ENCODE measurements at regions not wholly inside any gene's neighbourhood (a gene's known extent, or its start where the extent isn't known, plus 50 kb on each side); places are given as distances from the start of the nearest gene placed in this dataset.
"Not testable (repeated sequence)": the region's sequence is repeated elsewhere in the genome, so short reads cannot be mapped to it uniquely, and the experiment has no call there.

DNA sequence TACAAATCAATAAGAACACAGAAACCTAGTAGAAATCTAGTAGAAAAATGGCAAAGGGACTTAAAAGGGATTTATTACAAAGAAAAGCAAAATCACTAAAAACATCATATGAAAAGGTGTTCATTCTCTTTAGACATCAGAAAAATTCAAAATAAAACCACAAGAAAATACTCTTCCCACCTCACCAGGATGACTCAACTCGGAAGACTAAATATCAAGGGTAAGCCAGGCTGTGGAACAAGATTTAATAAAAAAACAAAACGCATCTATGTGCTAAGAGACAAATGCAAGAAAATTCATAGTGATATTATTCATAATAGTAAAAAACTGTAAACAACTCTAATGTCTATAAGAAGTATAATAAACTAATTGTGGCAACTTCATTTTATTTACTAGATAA lies 181.6 kb upstream of the GHR start:
- no peak for DNase-seq (ENCODE audit: low read depth in 2 of 2)

GRCh38 chr5:42242210-42242609 lies 181.0 kb upstream of the GHR start:
- DNase-seq (ENCODE audit: low read depth in 2 of 2), result no peak

DNA sequence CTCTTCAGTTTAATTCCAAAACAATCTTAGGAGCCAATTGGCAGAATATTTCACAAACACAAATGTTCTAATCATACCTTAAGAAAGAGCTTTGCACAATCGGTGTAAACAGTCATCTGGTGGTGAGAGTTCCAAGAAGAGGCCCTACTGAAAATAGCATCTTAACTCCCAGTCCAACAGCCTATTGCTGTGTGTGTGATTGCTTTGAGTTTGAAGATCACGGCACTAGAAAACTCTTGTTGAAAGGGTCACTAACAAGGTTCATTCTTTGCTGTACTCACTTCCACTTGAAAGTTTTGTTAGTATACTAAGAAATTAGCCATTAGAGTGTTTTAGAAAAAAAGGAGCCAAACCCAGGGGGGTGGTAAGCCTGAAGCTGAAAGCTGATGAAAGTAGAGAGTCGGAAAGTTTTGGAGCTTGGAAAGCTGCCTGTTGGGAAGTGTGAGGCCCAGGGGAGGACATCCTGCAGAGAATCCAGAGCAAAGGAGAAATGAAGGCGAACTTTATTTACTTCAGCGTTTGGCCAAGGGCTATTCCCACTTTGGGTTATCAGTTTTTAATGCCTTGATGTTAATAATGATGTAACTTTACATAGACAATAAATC lies 180.3 kb upstream of the GHR start:
- DNase-seq (ENCODE audit: low read depth in 2 of 2), result no peak

GRCh38 chr5:42252306-42252705 lies 170.9 kb upstream of the GHR start:
- DNase-seq (ENCODE audit: low read depth in 2 of 2), result no peak

- not testable (repeated sequence) for DNase-seq (ENCODE audit: low read depth in 2 of 2)
Observed at GRCh38 chr5:42259914-42260313, 163.3 kb upstream of the GHR start.

DNA sequence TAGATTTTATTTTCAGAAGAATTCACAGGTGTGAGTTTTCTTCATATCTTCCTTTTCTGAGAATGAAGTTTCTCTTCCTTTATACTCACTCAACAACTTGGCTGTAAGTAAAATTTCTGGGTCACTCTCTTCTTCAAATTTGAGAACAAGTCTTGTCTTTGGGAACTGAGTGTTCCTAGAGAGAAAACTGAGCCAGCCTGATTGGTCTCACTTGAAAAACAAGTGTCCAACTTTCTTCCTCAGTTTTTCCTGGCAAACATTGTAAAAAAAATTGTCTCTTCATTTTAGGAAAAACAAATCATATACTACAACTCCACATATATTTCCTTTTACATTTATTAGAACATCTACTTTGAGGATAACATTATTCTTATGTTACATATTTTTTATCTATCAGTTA lies 156.1 kb upstream of the GHR start:
- DNase-seq (ENCODE audit: low read depth in 2 of 2), result no peak

GRCh38 chr5:42268170-42268569 lies 155.1 kb upstream of the GHR start:
- not testable (repeated sequence) for DNase-seq (ENCODE audit: low read depth in 2 of 2)

- DNase-seq (ENCODE audit: low read depth in 2 of 2), result peak; percentile 19 to 21
Observed at GRCh38 chr5:42268630-42269029, 154.6 kb upstream of the GHR start.

DNA sequence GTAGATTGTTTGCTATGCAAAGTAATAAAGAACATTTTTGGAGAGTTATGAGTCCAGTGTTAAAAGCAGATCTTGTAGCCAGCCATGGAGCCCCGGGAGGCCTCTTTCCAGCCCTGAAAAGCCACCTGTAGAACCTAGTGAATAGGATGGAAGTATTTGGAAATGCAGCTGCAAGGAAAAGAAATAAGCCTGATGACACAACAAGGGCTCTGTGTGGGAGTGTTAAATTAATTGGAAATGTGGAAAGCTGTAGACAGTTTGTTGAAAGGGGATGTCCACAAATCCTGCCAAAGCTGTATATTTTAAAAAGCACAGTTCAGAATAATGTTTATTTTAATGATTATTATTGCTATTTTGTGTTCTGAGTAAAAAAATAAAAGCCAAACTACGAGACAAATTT lies 152.5 kb upstream of the GHR start:
- DNase-seq (ENCODE audit: low read depth in 2 of 2), result no peak

GRCh38 chr5:42274913-42275312 lies 148.3 kb upstream of the GHR start:
- no peak for DNase-seq (ENCODE audit: low read depth in 2 of 2)

GRCh38 chr5:42277293-42277692 lies 145.9 kb upstream of the GHR start:
- no peak for DNase-seq (ENCODE audit: low read depth in 2 of 2)

DNA sequence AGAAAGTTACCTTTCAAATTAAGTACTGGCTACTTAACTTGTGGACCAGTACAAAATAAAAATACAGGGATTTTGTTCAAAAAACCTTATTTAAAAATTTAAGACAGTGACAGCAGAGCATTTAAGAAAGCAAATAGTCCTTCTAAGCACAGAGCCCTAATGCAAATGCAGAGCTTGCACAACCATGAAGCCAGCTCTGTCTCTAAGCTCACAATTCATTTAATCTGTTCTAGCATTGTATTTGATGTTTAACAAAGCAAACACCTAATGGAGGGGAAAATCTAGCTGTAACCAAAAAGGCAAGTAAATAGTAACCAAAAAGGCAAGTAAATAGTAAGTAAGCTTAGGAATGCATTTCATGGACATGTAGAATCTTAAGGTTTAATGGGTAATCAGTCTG lies 138.7 kb upstream of the GHR start:
- DNase-seq (ENCODE audit: low read depth in 2 of 2), result no peak

DNA sequence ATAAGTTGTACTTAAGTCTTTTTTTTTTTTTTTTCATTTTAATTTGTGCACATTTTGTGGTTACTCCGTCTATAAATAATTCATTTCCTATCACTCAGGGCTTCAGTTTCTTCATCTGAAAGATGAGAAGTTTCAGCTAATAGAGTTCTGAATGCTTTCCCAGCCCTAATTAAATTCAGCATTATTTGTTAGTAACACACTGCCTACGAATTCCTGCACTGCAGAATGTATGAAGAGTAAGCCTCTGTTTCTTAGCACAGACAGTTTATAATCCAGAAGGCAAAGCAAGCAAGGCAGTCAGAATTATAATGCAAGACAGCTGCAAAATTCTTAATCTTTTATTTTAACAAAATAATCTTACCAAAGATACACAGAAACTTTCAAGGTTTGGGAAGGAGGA lies 138.0 kb upstream of the GHR start:
- DNase-seq (ENCODE audit: low read depth in 2 of 2), result no peak

- no peak for DNase-seq (ENCODE audit: low read depth in 2 of 2)
Observed at GRCh38 chr5:42300496-42300895, 122.7 kb upstream of the GHR start.

GRCh38 chr5:42301349-42301748 lies 121.9 kb upstream of the GHR start:
- DNase-seq (ENCODE audit: low read depth in 2 of 2), result no peak

GRCh38 chr5:42302186-42302585 lies 121.1 kb upstream of the GHR start:
- no peak for DNase-seq (ENCODE audit: low read depth in 2 of 2)

GRCh38 chr5:42306287-42306686 lies 117.0 kb upstream of the GHR start:
- DNase-seq (ENCODE audit: low read depth in 2 of 2), result no peak

DNA sequence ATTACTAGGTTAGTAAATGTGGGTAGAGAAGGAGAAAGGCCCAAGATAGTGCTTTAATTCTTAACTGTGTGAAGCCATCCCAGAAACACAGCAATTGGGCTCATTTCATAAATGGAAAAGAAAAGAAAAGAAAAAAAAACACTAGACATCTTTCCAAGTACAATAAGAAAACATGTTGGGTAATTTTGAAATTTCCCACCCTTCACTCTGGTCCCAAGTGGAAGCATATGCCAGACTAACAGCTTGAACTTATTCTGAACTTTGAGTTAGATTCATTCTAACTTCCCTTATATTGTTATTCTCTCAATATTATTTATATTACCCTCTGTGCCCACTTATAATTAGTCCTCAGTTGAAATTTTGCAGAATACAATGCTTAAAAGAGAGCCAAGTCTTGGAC lies 113.4 kb upstream of the GHR start:
- DNase-seq (ENCODE audit: low read depth in 2 of 2), result no peak

GRCh38 chr5:42315214-42315613 lies 108.0 kb upstream of the GHR start:
- no peak for DNase-seq (ENCODE audit: low read depth in 2 of 2)

DNA sequence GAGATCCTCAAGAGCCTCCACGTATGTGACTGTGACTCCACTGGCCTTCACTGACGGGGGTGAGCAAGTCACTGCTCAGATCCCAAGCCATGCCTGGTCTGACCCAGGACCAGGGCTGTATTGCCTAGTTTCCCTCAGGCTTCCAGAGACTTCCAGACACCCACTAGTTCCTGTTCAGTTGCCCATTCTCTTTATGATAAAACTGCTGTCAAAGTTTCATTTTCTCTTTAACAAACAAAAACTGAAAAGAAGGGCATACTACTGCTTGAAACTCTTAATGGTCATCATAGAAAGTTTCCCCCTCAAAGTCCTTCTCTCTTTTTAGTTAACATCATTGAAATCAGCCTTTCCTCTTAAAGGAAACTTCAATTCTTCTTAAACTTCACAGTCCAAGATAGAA lies 105.7 kb upstream of the GHR start:
- no peak for DNase-seq (ENCODE audit: low read depth in 2 of 2)

GRCh38 chr5:42319546-42319945 lies 103.7 kb upstream of the GHR start:
- not testable (repeated sequence) for DNase-seq (ENCODE audit: low read depth in 2 of 2)

GRCh38 chr5:42321785-42322184 lies 101.5 kb upstream of the GHR start:
- no peak for DNase-seq (ENCODE audit: low read depth in 2 of 2)

DNA sequence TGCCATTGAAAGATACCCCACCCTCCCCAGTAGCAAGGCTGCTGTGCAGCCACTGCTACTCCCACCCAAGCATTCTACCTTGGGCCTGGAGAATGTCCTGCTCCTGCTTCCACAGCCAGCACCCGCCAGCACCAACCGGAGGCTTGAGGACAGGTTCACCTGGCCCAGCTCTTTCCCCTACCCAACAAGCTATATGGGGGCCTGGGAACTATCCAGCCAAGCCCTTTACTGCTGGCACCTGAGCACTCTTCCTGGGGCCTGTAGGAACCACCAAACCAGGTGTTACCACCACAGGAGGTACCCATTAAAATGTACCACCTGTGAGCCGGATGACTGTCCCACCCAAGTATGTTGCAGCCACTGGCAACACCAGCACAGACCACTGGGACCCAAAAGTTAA lies 86.1 kb upstream of the GHR start:
- DNase-seq (ENCODE audit: low read depth in 2 of 2), result no peak

GRCh38 chr5:42337607-42338006 lies 85.6 kb upstream of the GHR start:
- DNase-seq (ENCODE audit: low read depth in 2 of 2), result no peak

DNA sequence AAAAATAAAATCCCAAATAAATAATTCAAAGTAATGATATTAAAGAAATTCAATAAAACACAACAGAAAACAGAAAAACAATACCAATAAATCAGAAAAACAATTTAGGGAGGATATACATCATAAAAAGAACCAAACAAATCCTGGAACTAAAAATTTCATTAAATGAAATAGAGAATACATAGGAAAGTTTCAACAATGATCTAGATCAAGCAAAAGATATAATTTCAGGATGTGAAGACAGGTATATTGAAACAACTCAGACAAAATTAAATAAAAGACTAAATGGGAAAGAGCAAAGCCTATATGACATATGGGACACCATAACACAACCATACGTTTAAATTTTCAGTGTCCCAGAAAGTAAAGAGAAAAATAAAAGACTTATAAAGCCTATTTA lies 85.1 kb upstream of the GHR start:
- DNase-seq (ENCODE audit: low read depth in 2 of 2), result no peak
